Gastroesophageal sphincter (tissue), 4 donors: ENCODE measurements at regions not wholly inside any gene's neighbourhood (a gene's known extent, or its start where the extent isn't known, plus 50 kb on each side); places are given as distances from the start of the nearest gene placed in this dataset.

Source experiments
- ATAC-seq: fragments of 150-250 bp; one replicate; pipeline ENCODE4 v1.9.1; 2016; ENCODE audit warnings: mild to moderate bottlenecking, moderate library complexity
- H3K27ac ChIP-seq, 4 donors: fragments of 200-600 bp; sonication (generic) in 3 of 4; 1 replicate in 3 of 4; 2 replicates in 1 of 4; pipeline ENCODE4 v1.5.1; 2016 to 2019
- H3K27me3 ChIP-seq: fragments of 200-600 bp; sonication (generic); one replicate; pipeline ENCODE4 v1.5.1; 2019
- H3K36me3 ChIP-seq, 2 donors: fragments of 200-600 bp; sonication (generic); one replicate each; pipeline ENCODE4 v1.5.1; 2019; ENCODE audit warnings: control low read depth in 1 of 2
- H3K4me1 ChIP-seq, 3 donors: fragments of 200-600 bp; sonication (generic); 1 replicate in 2 of 3; 2 replicates in 1 of 3; pipeline ENCODE4 v1.5.1; 2016 to 2019; ENCODE audit warnings: control low read depth in 2 of 3
- H3K4me3 ChIP-seq, 2 donors: fragments of 200-600 bp; sonication (generic); one replicate each; pipeline ENCODE4 v1.5.1; 2019; ENCODE audit warnings: mild to moderate bottlenecking in 1 of 2, moderate library complexity in 1 of 2
- H3K9me3 ChIP-seq, 3 donors: fragments of 200-600 bp; sonication (generic); one replicate each; pipeline ENCODE4 v1.5.1; 2017 to 2019; ENCODE audit warnings: control low read depth in 2 of 3
- CTCF ChIP-seq, 4 experiments: fragments of 200-600 bp in 2 of 4; fragments of 450-650 bp in 2 of 4; sonication (generic) in 1 of 4; IDR thresholded peaks; one replicate each; pipeline ENCODE4 v1.5.1; 2017 to 2019; ENCODE audit warnings: antibody characterized with exemption in 4 of 4, mild to moderate bottlenecking in 2 of 4, moderate library complexity in 2 of 4
- EP300 ChIP-seq: sonication (generic); formaldehyde crosslinking; IDR thresholded peaks from one replicate; pipeline ENCODE4 v1.6.1; 2017; ENCODE audit warnings: antibody characterized with exemption, mild to moderate bottlenecking
- POLR2A ChIP-seq, 2 donors: fragments of 450-650 bp; IDR thresholded peaks; one replicate each; pipeline ENCODE4 v1.6.1; 2017; ENCODE audit warnings: antibody characterized with exemption in 2 of 2, mild to moderate bottlenecking in 2 of 2, moderate library complexity in 1 of 2
- POLR2AphosphoS5 ChIP-seq: sonication (generic); formaldehyde crosslinking; IDR thresholded peaks from one replicate; pipeline ENCODE4 v1.6.1; 2017; ENCODE audit warnings: antibody characterized with exemption
- WGBS, 2 donors: methylation state at CpG; one replicate each; pipeline ENCODE4 v1.1.5; 2018; ENCODE audit warnings: low coverage in 1 of 2; 5-methylcytosine and 5-hydroxymethylcytosine counted together

GRCh38 chrX:83004012-83004411 lies 504.1 kb upstream of the POU3F4 start:
- no peak for TF ChIP-seq POLR2A (IDR thresholded peaks at IDR 0.05)
- no peak for TF ChIP-seq EP300
- no peak for TF ChIP-seq POLR2AphosphoS5
- TF ChIP-seq CTCF (IDR thresholded peaks at IDR 0.05), result no peak
- no peaks in the 10 kb centered on the region for H3K4me1 ChIP-seq

DNA sequence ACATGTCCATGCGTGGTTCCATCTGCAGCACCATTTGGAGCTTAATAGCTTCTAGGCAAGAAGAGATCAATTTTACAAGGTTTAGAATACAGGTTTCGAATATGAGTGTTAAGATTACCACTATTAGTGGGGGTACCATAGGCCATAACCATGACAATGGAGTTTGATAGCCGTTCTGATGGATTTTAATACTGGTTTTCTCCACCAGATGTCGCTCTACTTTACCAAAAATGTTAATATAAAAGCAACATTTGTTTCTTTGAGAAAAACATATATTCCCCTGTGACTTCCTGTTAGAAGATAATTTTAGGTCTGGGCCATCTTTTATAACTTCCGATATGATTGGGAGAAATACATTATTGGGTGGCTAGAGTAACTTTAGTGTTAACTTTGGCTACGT lies 499.7 kb upstream of the POU3F4 start:
- H3K9me3 ChIP-seq, result no peaks in the 10 kb centered on the region
- no peak overlapping the region for H3K27ac ChIP-seq
- TF ChIP-seq EP300 (no peak), POLR2AphosphoS5 (no peak), POLR2A (IDR thresholded peaks at IDR 0.05) (no peak), CTCF (IDR thresholded peaks at IDR 0.05) (peak in 1 of 4 experiments; percentile 41)
- H3K4me1 ChIP-seq, result no peaks in the 10 kb centered on the region
- no peaks in the 10 kb centered on the region for H3K27me3 ChIP-seq
- H3K4me3 ChIP-seq, result no peak overlapping the region
- H3K36me3 ChIP-seq, result no peaks in the 10 kb centered on the region
- no peak for ATAC-seq
- WGBS, 2 donors, result 66 to 84% methylated on average over 5 to 6 of the region's 6 CpGs

More at GRCh38 chrX:83004012-83004411, 504.1 kb upstream of the POU3F4 start:
- H3K27ac ChIP-seq, result no peak overlapping the region
- H3K9me3 ChIP-seq, result no peaks in the 10 kb centered on the region
- no peak for ATAC-seq
- H3K36me3 ChIP-seq, result no peaks in the 10 kb centered on the region
- H3K4me3 ChIP-seq, result no peak overlapping the region
- no peaks in the 10 kb centered on the region for H3K27me3 ChIP-seq
- 64% methylated on average over 1 of the region's 1 CpG; no CpG with 5 or more reads in 1 of the 2 donors for WGBS, 2 donors

DNA sequence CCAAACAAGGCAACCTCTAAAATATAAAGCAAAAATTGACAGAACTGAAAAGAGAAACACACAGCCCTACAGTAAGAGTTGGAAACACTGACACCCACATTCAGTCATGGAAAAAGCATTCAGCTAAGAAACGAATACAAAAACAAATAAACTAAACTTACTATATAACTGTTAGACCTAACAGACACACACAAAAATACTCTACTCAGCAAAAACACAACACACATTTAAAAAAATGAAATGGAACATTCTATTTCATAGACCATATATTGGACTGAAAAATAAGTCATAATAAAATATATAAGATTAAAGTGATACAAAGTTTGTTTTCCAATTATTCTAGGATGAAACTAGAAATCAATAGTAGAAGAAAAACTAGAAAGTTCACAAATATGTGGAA lies 488.8 kb upstream of the POU3F4 start:
- Histone ChIP-seq H3K27me3 (no peaks in the 10 kb centered on the region), H3K9me3 (no peaks in the 10 kb centered on the region), H3K27ac (no peak overlapping the region), H3K36me3 (no peaks in the 10 kb centered on the region), H3K4me1 (no peaks in the 10 kb centered on the region), H3K4me3 (no peak overlapping the region)
- WGBS, 2 donors, result 22 to 100% methylated on average over 1 of the region's 1 CpG
- ATAC-seq, result no peak
- TF ChIP-seq POLR2A (IDR thresholded peaks at IDR 0.05), result no peak
- no peak for TF ChIP-seq EP300
- no peak for TF ChIP-seq POLR2AphosphoS5
- no peak for TF ChIP-seq CTCF (IDR thresholded peaks at IDR 0.05)

GRCh38 chrX:83022020-83022419 lies 486.1 kb upstream of the POU3F4 start:
- Histone ChIP-seq H3K9me3 (no peaks in the 10 kb centered on the region), H3K27ac (no peak overlapping the region), H3K36me3 (no peaks in the 10 kb centered on the region), H3K4me3 (no peak overlapping the region), H3K27me3 (no peaks in the 10 kb centered on the region), H3K4me1 (no peaks in the 10 kb centered on the region)
- no CpG with 5 or more reads among the region's 1 CpG for WGBS, 2 donors
- TF ChIP-seq POLR2A (IDR thresholded peaks at IDR 0.05) (no peak), EP300 (no peak), POLR2AphosphoS5 (no peak), CTCF (IDR thresholded peaks at IDR 0.05) (no peak)
- no peak for ATAC-seq
